MM.1S (cell line): ENCODE measurements at regions not wholly inside any gene's neighbourhood (a gene's known extent, or its start where the extent isn't known, plus 50 kb on each side); places are given as distances from the start of the nearest gene placed in this dataset.

Source experiments
- DNase-seq: peaks from one replicate; pipeline ENCODE4 v3.0.0-alpha.2; 2015
- H2AFZ ChIP-seq: fragments of 300-600 bp; sonication (generic); 2 replicates; pipeline ENCODE4 v1.6.0; 2016; ENCODE audit warnings: antibody characterized with exemption, low read length
- H3F3A ChIP-seq: fragments of 300-600 bp; sonication (generic); 2 replicates; pipeline ENCODE4 v1.6.1; 2016; ENCODE audit warnings: mild to moderate bottlenecking, antibody characterized with exemption, low read length, moderate library complexity, mixed read lengths; ENCODE audit not compliant: insufficient read depth
- H3K27ac ChIP-seq: fragments of 300-600 bp; sonication (generic); 2 replicates; pipeline ENCODE4 v1.5.1; 2016; ENCODE audit warnings: mild to moderate bottlenecking, low read length
- H3K27me3 ChIP-seq: fragments of 300-600 bp; sonication (generic); replicated peaks from 2 replicates; pipeline ENCODE4 v1.6.0; 2016; ENCODE audit warnings: low read length; ENCODE audit not compliant: insufficient read depth
- H3K36me3 ChIP-seq: fragments of 300-600 bp; sonication (generic); replicated peaks from 2 replicates; pipeline ENCODE4 v1.6.1; 2016; ENCODE audit warnings: mild to moderate bottlenecking, low read length, mixed read lengths; ENCODE audit not compliant: insufficient read depth
- H3K4me1 ChIP-seq: fragments of 300-600 bp; sonication (generic); 2 replicates; pipeline ENCODE4 v1.6.1; 2016; ENCODE audit warnings: low read length, mixed read lengths
- H3K4me2 ChIP-seq: fragments of 300-600 bp; sonication (generic); 2 replicates; pipeline ENCODE4 v1.6.0; 2016; ENCODE audit warnings: low read depth, low read length
- H3K4me3 ChIP-seq: fragments of 300-600 bp; sonication (generic); 2 replicates; pipeline ENCODE4 v1.5.1; 2016; ENCODE audit warnings: low read length, mixed read lengths
- H3K79me2 ChIP-seq: fragments of 300-600 bp; sonication (generic); 2 replicates; pipeline ENCODE4 v1.6.1; 2016; ENCODE audit warnings: mixed run types, low read length, mixed read lengths
- H3K9ac ChIP-seq: fragments of 300-600 bp; sonication (generic); 2 replicates; pipeline ENCODE4 v1.6.1; 2016; ENCODE audit warnings: low read length, mixed read lengths
- H3K9me2 ChIP-seq: fragments of 300-600 bp; sonication (generic); replicated peaks from 2 replicates; pipeline ENCODE4 v1.6.1; 2016; ENCODE audit warnings: mild to moderate bottlenecking, low read length, mixed read lengths; ENCODE audit not compliant: insufficient read depth
- H3K9me3 ChIP-seq: fragments of 300-600 bp; sonication (generic); replicated peaks from 2 replicates; pipeline ENCODE4 v1.6.1; 2016; ENCODE audit warnings: mild to moderate bottlenecking, low read length, mixed read lengths; ENCODE audit not compliant: insufficient read depth
- H4K20me1 ChIP-seq: fragments of 300-600 bp; sonication (generic); 2 replicates; pipeline ENCODE4 v1.6.1; 2016; ENCODE audit warnings: mild to moderate bottlenecking, low read length, moderate library complexity, mixed read lengths; ENCODE audit not compliant: insufficient read depth
- CTCF ChIP-seq: fragments of 300-600 bp; sonication (generic); IDR thresholded peaks from 2 replicates; pipeline ENCODE4 v1.5.1; 2016; ENCODE audit warnings: antibody characterized with exemption, low read length, mixed read lengths
- EZH2 ChIP-seq: fragments of 300-600 bp; sonication (generic); optimal IDR thresholded peaks from 2 replicates; pipeline ENCODE3; 2017; ENCODE audit warnings: low read depth, mild to moderate bottlenecking, antibody characterized with exemption, low read length, mixed read lengths
- EZH2phosphoT487 ChIP-seq: fragments of 300-600 bp; sonication (generic); IDR thresholded peaks from 2 replicates; pipeline ENCODE4 v1.6.1; 2018; ENCODE audit warnings: antibody characterized with exemption, low read length

GRCh38 chr15:26075770-26076169, 212.6 kb upstream of the ATP10A start:
- no peak overlapping the region for H3K27ac ChIP-seq
- DNase-seq, result no peak
- H3K9me2 ChIP-seq, result no peaks in the 10 kb centered on the region
- H4K20me1 ChIP-seq, result no peaks in the 10 kb centered on the region
- H3K4me1 ChIP-seq, result no peaks in the 10 kb centered on the region
- no peaks in the 10 kb centered on the region for H3F3A ChIP-seq
- no peaks in the 10 kb centered on the region for H3K9me3 ChIP-seq
- no peak overlapping the region for H3K9ac ChIP-seq
- no peak for TF ChIP-seq CTCF
- TF ChIP-seq EZH2phosphoT487, result no peak
- TF ChIP-seq EZH2, result no peak
- no peaks in the 10 kb centered on the region for H3K79me2 ChIP-seq
- H3K4me3 ChIP-seq, result no peak overlapping the region
- H3K36me3 ChIP-seq, result no peaks in the 10 kb centered on the region
- no peaks in the 10 kb centered on the region for H3K27me3 ChIP-seq
- H2AFZ ChIP-seq, result no peak overlapping the region
- H3K4me2 ChIP-seq, result no peak overlapping the region

GRCh38 chr15:26073430-26074333, 210.6 kb upstream of the ATP10A start:
- H3K27ac ChIP-seq, result no peak overlapping the region
- H4K20me1 ChIP-seq, result no peaks in the 10 kb centered on the region
- no peak for DNase-seq
- no peak overlapping the region for H3K4me3 ChIP-seq
- no peaks in the 10 kb centered on the region for H3K79me2 ChIP-seq
- no peaks in the 10 kb centered on the region for H3K27me3 ChIP-seq
- H2AFZ ChIP-seq, result no peak overlapping the region
- H3K36me3 ChIP-seq, result no peaks in the 10 kb centered on the region
- no peaks in the 10 kb centered on the region for H3K9me3 ChIP-seq
- no peaks in the 10 kb centered on the region for H3K9me2 ChIP-seq
- TF ChIP-seq CTCF, result no peak
- TF ChIP-seq EZH2, result no peak
- TF ChIP-seq EZH2phosphoT487, result no peak
- H3K4me2 ChIP-seq, result no peak overlapping the region
- no peak overlapping the region for H3K9ac ChIP-seq
- no peaks in the 10 kb centered on the region for H3F3A ChIP-seq
- H3K4me1 ChIP-seq, result no peaks in the 10 kb centered on the region

- TF ChIP-seq CTCF (no peak), EZH2 (no peak), EZH2phosphoT487 (no peak)
- no peaks in the 10 kb centered on the region for H3K4me1 ChIP-seq
- H3F3A ChIP-seq, result no peaks in the 10 kb centered on the region
- no peaks in the 10 kb centered on the region for H3K9me2 ChIP-seq
- no peak for DNase-seq
- no peaks in the 10 kb centered on the region for H3K36me3 ChIP-seq
- H4K20me1 ChIP-seq, result no peaks in the 10 kb centered on the region
- no peak overlapping the region for H3K27ac ChIP-seq
- no peaks in the 10 kb centered on the region for H3K79me2 ChIP-seq
- no peak overlapping the region for H2AFZ ChIP-seq
- no peaks in the 10 kb centered on the region for H3K27me3 ChIP-seq
- no peak overlapping the region for H3K4me3 ChIP-seq
- H3K9ac ChIP-seq, result no peak overlapping the region
- H3K4me2 ChIP-seq, result no peak overlapping the region
- H3K9me3 ChIP-seq, result no peaks in the 10 kb centered on the region
These were observed 207.0 kb upstream of the ATP10A start for GRCh38 chr15:26070095-26070532.
